Sigmoid colon (tissue), 6 donors: ENCODE measurements at regions not wholly inside any gene's neighbourhood (a gene's known extent, or its start where the extent isn't known, plus 50 kb on each side); places are given as distances from the start of the nearest gene placed in this dataset.
"Not testable (repeated sequence)": the region's sequence is repeated elsewhere in the genome, so short reads cannot be mapped to it uniquely, and the experiment has no call there.

Experiments used
- DNase-seq: peaks from one replicate; pipeline ENCODE4 v3.0.0-alpha.2; 2019
- H3K27ac ChIP-seq, 4 donors: fragments of 200-600 bp; sonication (generic); one replicate each; pipeline ENCODE4 v1.5.1; 2016 to 2019; ENCODE audit warnings: mild to moderate bottlenecking in 1 of 4
- H3K27me3 ChIP-seq, 3 donors: fragments of 200-600 bp; sonication (generic); one replicate each; pipeline ENCODE4 v1.5.1; 2019; ENCODE audit warnings: mild to moderate bottlenecking in 1 of 3
- H3K36me3 ChIP-seq, 4 donors: fragments of 200-600 bp; sonication (generic); one replicate each; pipeline ENCODE4 v1.5.1; 2016 to 2019
- H3K4me1 ChIP-seq, 4 donors: fragments of 200-600 bp; sonication (generic); one replicate each; pipeline ENCODE4 v1.5.1; 2017 to 2019
- H3K4me3 ChIP-seq, 4 donors: fragments of 200-600 bp; sonication (generic); one replicate each; pipeline ENCODE4 v1.5.1; 2017 to 2019; ENCODE audit warnings: mild to moderate bottlenecking in 2 of 4, moderate library complexity in 1 of 4
- H3K9me3 ChIP-seq, 4 donors: fragments of 200-600 bp in 3 of 4; sonication (generic) in 3 of 4; one replicate each; pipeline versions ENCODE4 v1.5.1 to v1.6.1; 2013 to 2019
- EP300 ChIP-seq, 4 donors: sonication (generic); formaldehyde crosslinking; IDR thresholded peaks; one replicate each; pipeline ENCODE4 v1.6.1; 2017; ENCODE audit warnings: antibody characterized with exemption in 4 of 4
- POLR2A ChIP-seq, 2 donors: fragments of 450-650 bp; IDR thresholded peaks; one replicate each; pipeline ENCODE4 v1.6.1; 2016; ENCODE audit warnings: antibody characterized with exemption in 2 of 2, mild to moderate bottlenecking in 2 of 2, moderate library complexity in 2 of 2
- POLR2AphosphoS5 ChIP-seq, 4 donors: sonication (generic); formaldehyde crosslinking; IDR thresholded peaks; one replicate each; pipeline ENCODE4 v1.6.1; 2017; ENCODE audit warnings: antibody characterized with exemption in 4 of 4
- whole genome bisulfite sequencing, 2 donors: extraction: QIAGEN DNeasy Blood & Tissue Kit; methylation state at CpG; one replicate each; pipeline ENCODE4 v1.1.7; 2013; 5-methylcytosine and 5-hydroxymethylcytosine counted together
- intact Hi-C: fragments of 100-400 bp; cut with DNase I; formaldehyde crosslinking; loops from one replicate; pipeline ENCODE4 v1.15.1; 2023
- TF ChIP-seq, protein P1 (sequence below), 4 experiments: fragments of 450-650 bp in 3 of 4; fragments of 200-600 bp in 1 of 4; IDR thresholded peaks; one replicate each; pipeline ENCODE4 v1.5.1; 2016 to 2019; ENCODE audit warnings: antibody characterized with exemption in 4 of 4, mild to moderate bottlenecking in 3 of 4, moderate library complexity in 2 of 4
- donor health status: healthy with polysubstance abuse.
- donor health status: healthy.

GRCh38 chr7:131927770-131928423, 371.5 kb upstream of the PODXL start:
- WGBS, 2 donors: 76 to 84% methylated on average over 12 of the region's 12 CpGs
- no peak overlapping the region for H3K27ac ChIP-seq
- intact Hi-C loops: no loop called here

GRCh38 chr7:131925636-131926035, 369.2 kb upstream of the PODXL start:
- H3K27me3 ChIP-seq: no peaks in the 10 kb centered on the region
- no peak overlapping the region for H3K27ac ChIP-seq
- H3K9me3 ChIP-seq: no peaks in the 10 kb centered on the region
- H3K4me1 ChIP-seq: no peaks in the 10 kb centered on the region
- intact Hi-C loops: no loop called here
- H3K36me3 ChIP-seq: no peaks in the 10 kb centered on the region
- no peak for TF ChIP-seq POLR2A (IDR thresholded peaks at IDR 0.05)
- TF ChIP-seq EP300 (IDR thresholded peaks at IDR 0.05): no peak
- TF ChIP-seq, protein P1, sequence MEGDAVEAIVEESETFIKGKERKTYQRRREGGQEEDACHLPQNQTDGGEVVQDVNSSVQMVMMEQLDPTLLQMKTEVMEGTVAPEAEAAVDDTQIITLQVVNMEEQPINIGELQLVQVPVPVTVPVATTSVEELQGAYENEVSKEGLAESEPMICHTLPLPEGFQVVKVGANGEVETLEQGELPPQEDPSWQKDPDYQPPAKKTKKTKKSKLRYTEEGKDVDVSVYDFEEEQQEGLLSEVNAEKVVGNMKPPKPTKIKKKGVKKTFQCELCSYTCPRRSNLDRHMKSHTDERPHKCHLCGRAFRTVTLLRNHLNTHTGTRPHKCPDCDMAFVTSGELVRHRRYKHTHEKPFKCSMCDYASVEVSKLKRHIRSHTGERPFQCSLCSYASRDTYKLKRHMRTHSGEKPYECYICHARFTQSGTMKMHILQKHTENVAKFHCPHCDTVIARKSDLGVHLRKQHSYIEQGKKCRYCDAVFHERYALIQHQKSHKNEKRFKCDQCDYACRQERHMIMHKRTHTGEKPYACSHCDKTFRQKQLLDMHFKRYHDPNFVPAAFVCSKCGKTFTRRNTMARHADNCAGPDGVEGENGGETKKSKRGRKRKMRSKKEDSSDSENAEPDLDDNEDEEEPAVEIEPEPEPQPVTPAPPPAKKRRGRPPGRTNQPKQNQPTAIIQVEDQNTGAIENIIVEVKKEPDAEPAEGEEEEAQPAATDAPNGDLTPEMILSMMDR (IDR thresholded peaks at IDR 0.05): no peak
- TF ChIP-seq POLR2AphosphoS5 (IDR thresholded peaks at IDR 0.05): no peak
- no peak for DNase-seq
- no peak overlapping the region for H3K4me3 ChIP-seq

More at GRCh38 chr7:131927770-131928423, 371.5 kb upstream of the PODXL start:
- DNase-seq: no peak
- no peaks in the 10 kb centered on the region for H3K9me3 ChIP-seq
- no peak overlapping the region for H3K4me3 ChIP-seq
- no peaks in the 10 kb centered on the region for H3K4me1 ChIP-seq
- TF ChIP-seq EP300 (IDR thresholded peaks at IDR 0.05) (no peak), POLR2AphosphoS5 (IDR thresholded peaks at IDR 0.05) (no peak), POLR2A (IDR thresholded peaks at IDR 0.05) (no peak)
- TF ChIP-seq, protein P1 (IDR thresholded peaks at IDR 0.05): no peak
- no peaks in the 10 kb centered on the region for H3K27me3 ChIP-seq
- no peaks in the 10 kb centered on the region for H3K36me3 ChIP-seq

DNA sequence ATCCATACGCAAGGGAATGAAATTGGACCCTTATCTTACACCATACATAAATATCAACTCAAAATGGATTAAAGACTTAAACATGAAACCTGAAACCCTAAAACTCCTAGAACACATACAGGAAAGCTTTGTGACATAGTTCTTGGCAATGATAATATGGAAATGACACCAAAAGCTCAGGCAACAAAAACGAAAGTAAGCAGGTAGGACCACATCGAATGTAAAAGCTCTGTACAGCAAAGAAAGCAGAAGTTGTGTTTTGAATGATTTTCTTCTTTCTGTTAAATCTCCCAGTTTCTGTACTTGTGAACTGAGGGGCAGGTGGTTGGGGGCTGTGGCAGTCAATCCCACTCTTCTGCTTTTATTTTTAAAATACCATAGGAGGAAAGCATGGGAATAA, 368.4 kb upstream of the PODXL start:
- DNase-seq: no peak
- TF ChIP-seq POLR2AphosphoS5 (IDR thresholded peaks at IDR 0.05) (no peak), EP300 (IDR thresholded peaks at IDR 0.05) (no peak), POLR2A (IDR thresholded peaks at IDR 0.05) (no peak)
- TF ChIP-seq, protein P1 (IDR thresholded peaks at IDR 0.05): no peak
- WGBS, 2 donors: 57 to 81% methylated on average over 3 of the region's 3 CpGs
- H3K9me3 ChIP-seq: no peaks in the 10 kb centered on the region
- H3K27ac ChIP-seq: no peak overlapping the region
- intact Hi-C loops: no loop called here
- H3K4me1 ChIP-seq: no peaks in the 10 kb centered on the region
- no peak overlapping the region for H3K4me3 ChIP-seq
- no peaks in the 10 kb centered on the region for H3K36me3 ChIP-seq
- no peaks in the 10 kb centered on the region for H3K27me3 ChIP-seq

GRCh38 chr7:131922948-131923347, 366.5 kb upstream of the PODXL start:
- H3K27ac ChIP-seq, H3K36me3 ChIP-seq, DNase-seq, H3K9me3 ChIP-seq, intact Hi-C loops, H3K27me3 ChIP-seq, H3K4me1 ChIP-seq, H3K4me3 ChIP-seq: not testable (repeated sequence)
- WGBS, 2 donors: 96 to 97% methylated on average over 10 of the region's 10 CpGs

DNA sequence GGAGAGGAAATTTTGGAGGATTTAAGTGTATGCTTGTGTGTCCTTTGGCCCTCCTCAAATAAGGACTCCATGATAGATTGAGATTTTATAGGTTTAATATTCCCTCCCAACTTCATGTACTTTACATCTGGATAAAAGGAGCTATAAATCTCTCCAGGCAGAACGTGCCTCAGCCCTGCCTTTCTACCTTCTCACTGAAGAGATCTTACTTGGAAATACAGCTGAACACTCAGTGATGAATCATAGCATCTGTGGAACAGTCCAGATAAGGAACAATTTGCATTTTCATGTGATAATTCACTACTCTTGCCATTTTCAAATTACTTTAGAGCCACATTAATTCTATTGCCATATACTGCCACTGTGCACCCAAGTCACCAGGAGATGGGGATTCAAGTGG, 364.6 kb upstream of the PODXL start:
- H3K4me3 ChIP-seq: no peak overlapping the region
- TF ChIP-seq, protein P1 (IDR thresholded peaks at IDR 0.05): no peak
- TF ChIP-seq POLR2A (IDR thresholded peaks at IDR 0.05) (no peak), EP300 (IDR thresholded peaks at IDR 0.05) (no peak), POLR2AphosphoS5 (IDR thresholded peaks at IDR 0.05) (no peak)
- intact Hi-C loops: no loop called here
- H3K27ac ChIP-seq: no peak overlapping the region
- no peak for DNase-seq
- H3K36me3 ChIP-seq: no peaks in the 10 kb centered on the region
- WGBS, 2 donors: 6 to 16% methylated on average over 1 of the region's 1 CpG
- H3K4me1 ChIP-seq: no peaks in the 10 kb centered on the region
- no peaks in the 10 kb centered on the region for H3K9me3 ChIP-seq
- no peaks in the 10 kb centered on the region for H3K27me3 ChIP-seq
